SH-SY5Y (cell line): ENCODE measurements at regions not wholly inside any gene's neighbourhood (a gene's known extent, or its start where the extent isn't known, plus 50 kb on each side); places are given as distances from the start of the nearest gene placed in this dataset.

Experiments used
- GATA2 ChIP-seq: IDR thresholded peaks from 2 replicates; pipeline ENCODE4 v1.6.1; 2011; ENCODE audit warnings: mild to moderate bottlenecking, low read depth, low read length
- GATA3 ChIP-seq: IDR thresholded peaks from 2 replicates; pipeline ENCODE4 v1.6.1; 2011; ENCODE audit warnings: low read depth, mild to moderate bottlenecking, low read length, moderate library complexity

GRCh38 chr13:80496721-80497397 is 155.9 kb upstream of the SPRY2 start:
- TF ChIP-seq GATA3 (no peak), GATA2 (no peak)

DNA sequence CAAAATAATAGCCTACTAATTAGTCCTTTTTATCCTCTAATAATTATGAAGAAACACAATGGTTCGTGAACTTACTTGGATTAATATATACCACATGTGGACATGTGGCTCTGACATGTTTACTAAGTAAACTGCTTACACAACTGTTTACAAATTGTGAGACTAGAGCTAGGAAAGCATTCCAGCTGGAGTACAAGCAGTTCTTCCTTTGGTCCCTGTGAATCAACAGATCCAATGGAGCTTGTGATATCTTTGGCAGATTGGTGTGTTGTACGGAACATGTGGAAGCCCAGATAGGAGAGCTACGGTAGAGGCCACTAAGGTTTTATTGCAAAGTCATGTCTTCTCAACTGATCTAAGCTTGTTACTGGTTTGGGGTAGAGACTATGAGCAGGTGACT is 145.5 kb upstream of the SPRY2 start:
- TF ChIP-seq GATA2 (no peak), GATA3 (no peak)

DNA sequence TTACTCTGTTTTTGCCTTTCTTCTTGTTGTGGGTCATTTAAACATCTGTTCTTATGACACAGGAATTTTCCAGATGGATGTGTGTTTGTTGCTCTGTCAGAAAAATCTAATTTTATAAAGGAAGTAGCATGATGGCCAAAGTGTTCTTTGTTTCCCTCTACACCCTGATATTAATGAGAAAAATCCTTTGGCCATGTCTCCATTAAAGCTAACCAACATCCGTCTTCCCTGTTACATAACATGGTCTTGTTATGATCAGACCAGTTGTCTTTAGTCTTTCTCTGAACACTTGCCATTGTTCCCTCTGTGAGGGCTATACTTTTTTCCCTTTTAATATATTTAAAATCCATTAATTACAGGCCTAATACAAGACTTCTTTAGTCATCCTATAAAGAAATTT is 142.2 kb upstream of the SPRY2 start:
- TF ChIP-seq GATA3: no peak
- TF ChIP-seq GATA2: no peak

- TF ChIP-seq GATA3 (no peak), GATA2 (no peak)
These were observed 140.7 kb upstream of the SPRY2 start for GRCh38 chr13:80481588-80481987.

DNA sequence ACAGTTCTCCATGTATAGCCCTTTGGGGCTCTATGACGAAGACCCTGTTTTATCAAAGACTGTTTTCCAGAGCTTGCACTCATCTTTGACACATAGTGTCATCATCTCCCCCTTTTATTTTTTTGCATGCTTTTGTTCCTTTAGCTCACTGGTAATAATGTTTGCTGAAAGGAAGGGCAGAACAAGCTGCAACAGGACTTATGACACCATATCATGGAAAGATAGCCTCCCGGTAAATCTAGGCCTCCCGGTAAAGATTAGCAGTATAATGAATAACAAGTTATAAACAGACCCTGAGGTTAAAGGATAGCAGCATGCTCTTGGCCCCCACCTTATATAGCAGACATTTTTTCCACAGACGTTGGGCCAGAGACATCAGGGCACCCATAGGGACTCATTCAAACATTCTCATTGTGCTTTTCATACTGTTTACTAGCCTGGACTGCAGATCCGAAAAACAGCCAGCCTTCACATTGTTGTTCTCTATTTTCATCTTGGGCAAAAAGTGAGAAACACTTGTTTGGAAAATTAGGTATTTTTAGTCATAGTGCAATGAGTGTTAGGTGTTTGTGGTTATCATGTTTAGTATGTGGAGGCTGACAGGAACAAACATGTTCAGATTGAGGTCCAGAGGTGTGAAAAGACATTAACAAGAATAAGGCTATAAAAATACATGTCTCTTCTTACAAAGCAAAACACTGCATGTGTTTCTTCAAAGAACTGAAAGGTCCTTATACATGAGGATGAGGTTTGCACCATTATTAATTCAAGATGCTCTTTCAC is 136.9 kb upstream of the SPRY2 start:
- no peak for TF ChIP-seq GATA2
- no peak for TF ChIP-seq GATA3

GRCh38 chr13:80476953-80477352 is 136.0 kb upstream of the SPRY2 start:
- TF ChIP-seq GATA2: no peak
- no peak for TF ChIP-seq GATA3

- TF ChIP-seq GATA2: no peak
- TF ChIP-seq GATA3: no peak
These were observed 134.8 kb upstream of the SPRY2 start for GRCh38 chr13:80475718-80476117.

DNA sequence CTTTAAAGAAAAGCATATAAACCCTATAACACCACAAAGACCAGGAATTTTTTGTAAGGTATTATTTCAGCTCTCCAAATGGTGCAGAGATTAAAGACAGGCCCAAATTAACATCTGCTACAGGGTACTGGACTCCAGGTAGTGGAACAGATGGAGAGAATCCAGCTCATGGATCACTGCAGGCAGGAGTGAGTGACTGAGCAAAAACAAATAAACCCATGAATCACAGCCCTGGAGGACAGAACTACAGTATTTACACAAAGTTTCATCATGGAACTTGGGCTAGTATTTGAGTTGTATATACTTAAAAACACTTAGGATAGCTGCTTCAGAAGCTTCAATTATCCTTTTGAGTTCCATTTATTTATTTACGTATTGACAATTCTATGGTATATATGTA is 132.8 kb upstream of the SPRY2 start:
- TF ChIP-seq GATA2: no peak
- TF ChIP-seq GATA3: no peak

GRCh38 chr13:80469853-80470381 is 129.0 kb upstream of the SPRY2 start:
- TF ChIP-seq GATA3 (no peak), GATA2 (no peak)

DNA sequence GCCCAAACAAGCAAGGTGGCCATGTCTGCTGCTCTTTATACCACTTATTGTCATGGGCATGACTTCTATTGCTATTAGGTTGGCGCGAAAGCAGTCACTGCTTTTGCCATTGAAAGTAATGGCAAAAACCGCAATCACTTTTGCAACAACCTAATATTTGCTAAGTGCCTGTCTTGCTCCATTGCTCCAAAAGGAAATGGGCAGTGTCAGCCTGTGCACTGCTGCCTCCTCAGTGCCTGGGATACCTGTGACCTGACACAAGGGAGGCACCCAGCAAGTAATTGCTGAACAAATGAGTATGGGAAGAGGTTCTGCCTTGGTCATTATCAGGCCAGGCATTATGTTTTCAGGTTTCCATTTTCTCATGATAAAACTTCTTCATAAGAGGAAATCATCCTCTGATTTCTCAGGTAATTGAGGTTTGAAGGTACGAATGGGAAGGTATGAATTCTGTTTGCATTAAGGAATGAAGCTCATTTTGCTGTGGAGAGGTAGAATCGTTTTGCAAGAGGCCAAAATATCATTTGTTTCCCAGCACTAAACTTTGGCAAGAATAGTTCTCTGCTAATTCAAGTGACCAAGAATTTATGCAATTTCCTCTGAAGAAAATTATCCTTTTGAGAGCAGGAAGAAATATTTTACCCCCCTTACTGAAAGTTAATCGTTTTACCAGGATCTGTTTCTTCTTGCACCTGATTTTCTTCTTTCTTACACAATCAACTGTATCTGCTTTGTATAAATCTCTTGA is 128.4 kb upstream of the SPRY2 start:
- TF ChIP-seq GATA3 (no peak), GATA2 (no peak)

- TF ChIP-seq GATA2: no peak
- TF ChIP-seq GATA3: no peak
These were observed 124.4 kb upstream of the SPRY2 start for GRCh38 chr13:80465321-80465720.

DNA sequence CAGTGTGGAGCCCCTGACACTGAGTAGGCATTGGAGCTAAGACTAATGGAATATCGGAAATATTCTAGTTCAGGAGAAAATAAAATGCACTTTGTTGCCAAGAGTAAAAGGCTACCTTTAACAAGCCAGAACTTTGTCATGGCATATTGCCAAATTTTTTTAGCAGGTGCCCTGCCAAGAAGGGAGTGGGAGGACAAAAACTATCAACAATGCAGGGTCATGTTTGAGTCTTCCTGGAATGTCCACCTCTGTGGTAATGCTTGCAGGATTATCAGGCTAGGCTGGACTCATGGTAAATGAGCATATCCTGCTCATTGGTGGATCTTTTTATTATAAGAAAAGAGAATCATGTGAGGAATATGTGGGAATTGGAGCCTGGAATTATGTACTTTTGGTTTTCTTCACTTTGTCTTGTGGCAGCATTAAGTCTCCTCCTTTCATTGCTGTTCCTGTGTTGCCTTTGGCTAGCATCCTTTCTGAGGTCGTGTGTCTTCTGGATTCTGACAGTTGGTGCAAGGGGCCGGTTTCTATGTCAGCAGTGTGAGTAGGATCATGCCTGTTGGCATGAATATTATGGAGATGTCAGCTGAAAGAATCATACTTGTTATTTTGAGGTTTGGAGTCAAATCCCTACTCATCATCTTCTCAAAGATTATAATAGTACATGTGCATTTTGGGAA is 122.9 kb upstream of the SPRY2 start:
- TF ChIP-seq GATA2: no peak
- no peak for TF ChIP-seq GATA3

DNA sequence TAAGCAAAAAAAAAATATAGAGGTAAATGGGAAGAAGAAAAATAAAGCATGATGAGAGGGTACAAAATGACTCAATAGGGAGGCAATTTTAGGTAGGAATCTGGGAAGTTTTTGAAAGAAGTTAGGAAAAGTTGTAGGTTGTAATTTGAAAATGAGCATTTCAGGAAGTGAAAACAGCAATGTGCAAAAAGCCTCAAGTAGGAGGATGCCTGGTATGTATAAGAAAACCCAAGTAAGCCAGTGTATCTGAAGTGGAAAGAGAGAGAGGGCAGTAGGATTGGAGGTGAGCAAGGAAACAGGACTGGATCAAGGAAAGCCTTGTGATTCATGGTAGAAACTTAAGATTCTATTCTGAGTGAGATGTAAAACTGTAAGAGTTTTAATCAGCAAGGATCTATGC is 121.6 kb upstream of the SPRY2 start:
- TF ChIP-seq GATA3 (no peak), GATA2 (no peak)

DNA sequence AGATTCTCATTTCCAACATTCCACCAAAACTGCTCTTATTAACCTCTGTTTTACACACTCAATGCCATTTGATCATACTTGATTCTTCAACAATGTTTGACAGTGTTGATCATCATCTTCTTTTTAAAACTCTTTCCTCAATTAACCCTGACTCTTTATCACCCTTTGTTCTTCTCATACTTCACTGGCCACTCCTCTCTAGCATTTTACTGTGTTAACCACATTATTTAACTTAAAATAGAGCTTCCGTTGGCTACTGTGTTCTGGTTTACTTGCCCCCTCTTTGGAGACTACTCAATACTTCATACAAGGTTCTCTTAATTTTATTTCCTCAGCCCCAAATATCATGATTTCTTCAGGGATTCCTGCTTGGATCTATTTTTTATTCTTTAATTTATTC is 121.1 kb upstream of the SPRY2 start:
- TF ChIP-seq GATA3: no peak
- no peak for TF ChIP-seq GATA2

DNA sequence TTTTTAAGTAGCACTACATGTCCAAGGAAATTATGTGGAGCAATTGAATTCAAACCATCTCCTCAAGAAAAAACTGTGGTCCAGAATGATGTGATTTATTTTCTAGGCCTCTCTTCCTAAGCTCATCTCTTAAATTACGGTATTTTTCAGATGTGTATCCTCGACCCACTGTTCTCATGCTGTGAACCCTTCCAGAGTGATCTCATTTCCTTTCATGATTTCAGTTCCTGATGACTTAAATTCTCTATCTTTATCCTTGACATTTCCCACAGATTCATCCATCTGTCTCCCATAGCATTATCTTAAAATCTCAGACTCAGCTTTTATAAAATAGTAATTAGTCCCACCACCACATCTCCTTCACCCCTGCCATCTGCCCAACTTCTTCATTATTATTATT is 117.6 kb upstream of the SPRY2 start:
- no peak for TF ChIP-seq GATA3
- no peak for TF ChIP-seq GATA2

- TF ChIP-seq GATA2: no peak
These were observed 113.3 kb upstream of the SPRY2 start for GRCh38 chr13:80454245-80454644.
